Gastroesophageal sphincter (tissue), 3 donors: ENCODE measurements at regions not wholly inside any gene's neighbourhood (a gene's known extent, or its start where the extent isn't known, plus 50 kb on each side); places are given as distances from the start of the nearest gene placed in this dataset.

Experiments
- EP300 ChIP-seq: sonication (generic); formaldehyde crosslinking; IDR thresholded peaks from one replicate; pipeline ENCODE4 v1.6.1; 2017; ENCODE audit warnings: antibody characterized with exemption, mild to moderate bottlenecking
- POLR2A ChIP-seq, 2 donors: fragments of 450-650 bp; IDR thresholded peaks; one replicate each; pipeline ENCODE4 v1.6.1; 2017; ENCODE audit warnings: antibody characterized with exemption in 2 of 2, mild to moderate bottlenecking in 2 of 2, moderate library complexity in 1 of 2
- POLR2AphosphoS5 ChIP-seq: sonication (generic); formaldehyde crosslinking; IDR thresholded peaks from one replicate; pipeline ENCODE4 v1.6.1; 2017; ENCODE audit warnings: antibody characterized with exemption
- TF ChIP-seq, protein P1 (sequence below), 4 experiments: fragments of 200-600 bp in 2 of 4; fragments of 450-650 bp in 2 of 4; sonication (generic) in 1 of 4; IDR thresholded peaks; one replicate each; pipeline ENCODE4 v1.5.1; 2017 to 2019; ENCODE audit warnings: antibody characterized with exemption in 4 of 4, mild to moderate bottlenecking in 2 of 4, moderate library complexity in 2 of 4

DNA sequence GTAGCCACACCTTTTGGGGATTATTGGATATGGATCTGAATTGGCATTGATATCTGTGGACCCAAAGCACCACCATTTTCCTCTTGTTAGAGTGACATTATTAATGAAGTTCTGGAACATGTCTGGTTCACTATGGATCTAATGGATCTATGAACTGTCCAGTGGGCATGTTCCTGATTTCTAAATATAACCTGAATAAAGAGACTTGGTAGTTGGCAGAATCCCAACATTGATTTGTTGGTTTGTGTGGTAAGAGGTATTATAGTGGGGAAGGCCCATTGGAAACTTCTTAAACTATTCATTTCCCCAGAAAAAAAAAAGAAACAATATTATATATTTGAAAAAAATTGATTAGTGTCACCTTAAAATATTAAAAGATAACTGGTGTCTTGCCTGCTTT lies 312.6 kb downstream of the HTR1B start:
- TF ChIP-seq, protein P1, sequence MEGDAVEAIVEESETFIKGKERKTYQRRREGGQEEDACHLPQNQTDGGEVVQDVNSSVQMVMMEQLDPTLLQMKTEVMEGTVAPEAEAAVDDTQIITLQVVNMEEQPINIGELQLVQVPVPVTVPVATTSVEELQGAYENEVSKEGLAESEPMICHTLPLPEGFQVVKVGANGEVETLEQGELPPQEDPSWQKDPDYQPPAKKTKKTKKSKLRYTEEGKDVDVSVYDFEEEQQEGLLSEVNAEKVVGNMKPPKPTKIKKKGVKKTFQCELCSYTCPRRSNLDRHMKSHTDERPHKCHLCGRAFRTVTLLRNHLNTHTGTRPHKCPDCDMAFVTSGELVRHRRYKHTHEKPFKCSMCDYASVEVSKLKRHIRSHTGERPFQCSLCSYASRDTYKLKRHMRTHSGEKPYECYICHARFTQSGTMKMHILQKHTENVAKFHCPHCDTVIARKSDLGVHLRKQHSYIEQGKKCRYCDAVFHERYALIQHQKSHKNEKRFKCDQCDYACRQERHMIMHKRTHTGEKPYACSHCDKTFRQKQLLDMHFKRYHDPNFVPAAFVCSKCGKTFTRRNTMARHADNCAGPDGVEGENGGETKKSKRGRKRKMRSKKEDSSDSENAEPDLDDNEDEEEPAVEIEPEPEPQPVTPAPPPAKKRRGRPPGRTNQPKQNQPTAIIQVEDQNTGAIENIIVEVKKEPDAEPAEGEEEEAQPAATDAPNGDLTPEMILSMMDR (IDR thresholded peaks at IDR 0.05) = no peak
- no peak for TF ChIP-seq EP300
- TF ChIP-seq POLR2A (IDR thresholded peaks at IDR 0.05) = no peak
- TF ChIP-seq POLR2AphosphoS5 = no peak
